NCI-H2196 treated with DMSO at 0.1 percent for 48 hours (cell line): ENCODE measurements at regions not wholly inside any gene's neighbourhood (a gene's known extent, or its start where the extent isn't known, plus 50 kb on each side); places are given as distances from the start of the nearest gene placed in this dataset.

Experiments used
- DNase-seq: peaks from one replicate; lab custom pipeline; 2025; ENCODE audit not compliant: unreplicated experiment; lab: John Stamatoyannopoulos, UW

DNA sequence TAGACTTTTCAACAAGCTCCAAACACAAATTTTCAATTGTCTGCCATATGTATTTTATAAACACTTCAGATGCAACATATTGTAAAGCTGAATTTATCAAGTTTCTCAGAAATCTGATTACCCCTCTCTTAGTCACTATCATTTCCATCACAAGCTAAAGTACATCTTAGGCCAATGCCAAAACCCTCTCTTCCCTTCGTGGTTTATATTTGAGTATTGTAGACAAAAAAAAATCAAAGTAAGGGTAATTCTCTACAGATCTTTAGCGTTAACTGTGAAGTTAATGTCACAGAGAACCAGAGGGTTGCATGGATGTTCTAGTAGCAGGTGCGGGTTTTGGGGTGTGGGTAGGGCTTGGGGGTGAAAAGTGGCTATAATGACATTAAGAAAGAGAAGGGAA is 387.7 kb upstream of the PTGER4 start:
- DNase-seq: no peak

DNA sequence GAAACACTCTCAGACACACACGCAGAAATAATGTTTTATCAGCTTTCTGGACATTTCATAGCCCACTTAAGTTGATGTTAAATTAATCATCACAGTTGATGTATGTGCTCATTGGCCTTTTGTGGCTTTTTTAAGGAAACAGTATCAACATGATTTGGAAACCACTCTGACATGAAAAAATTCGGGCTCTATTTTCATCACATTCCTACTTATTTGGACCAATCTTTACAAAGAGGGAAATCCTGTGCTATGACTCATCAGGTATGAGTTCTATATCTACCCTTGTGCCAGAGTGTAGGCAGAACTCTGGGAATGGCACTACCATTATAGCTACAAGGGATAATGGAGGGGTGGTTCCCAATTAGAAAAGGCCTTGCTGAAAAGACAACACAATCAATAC is 388.4 kb upstream of the PTGER4 start:
- no peak for DNase-seq

DNA sequence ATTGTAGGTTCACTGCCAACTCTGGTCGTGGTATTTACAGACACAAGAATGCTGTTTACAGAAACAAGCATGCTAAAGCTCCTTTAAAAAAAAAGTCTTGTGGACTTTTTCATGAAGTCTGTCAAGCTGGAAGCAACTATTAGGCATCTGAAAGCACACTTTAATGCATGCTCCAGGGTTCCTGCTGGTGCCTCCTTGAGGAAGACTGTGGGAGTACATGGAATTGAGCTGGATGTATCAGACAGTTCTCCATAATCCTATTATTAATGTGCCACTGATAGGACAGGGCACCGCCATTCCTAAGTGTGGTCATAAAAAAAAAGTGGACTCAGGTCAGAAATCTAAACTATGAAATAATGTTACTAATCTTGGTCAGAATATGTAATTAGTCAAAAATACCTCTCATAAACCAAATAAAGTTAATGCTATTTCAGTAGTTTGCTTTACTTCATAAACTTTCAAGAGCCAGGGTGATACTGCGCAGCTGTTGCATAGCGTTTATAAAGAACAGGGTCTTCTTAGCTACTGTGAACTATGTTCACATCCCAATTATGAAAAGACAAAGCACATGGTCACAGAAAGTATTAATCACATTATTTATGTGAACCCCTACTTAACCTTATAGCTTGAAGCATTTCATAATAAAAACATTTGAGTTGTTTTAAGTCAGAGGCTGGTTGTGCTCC is 390.8 kb upstream of the PTGER4 start:
- no peak for DNase-seq

DNA sequence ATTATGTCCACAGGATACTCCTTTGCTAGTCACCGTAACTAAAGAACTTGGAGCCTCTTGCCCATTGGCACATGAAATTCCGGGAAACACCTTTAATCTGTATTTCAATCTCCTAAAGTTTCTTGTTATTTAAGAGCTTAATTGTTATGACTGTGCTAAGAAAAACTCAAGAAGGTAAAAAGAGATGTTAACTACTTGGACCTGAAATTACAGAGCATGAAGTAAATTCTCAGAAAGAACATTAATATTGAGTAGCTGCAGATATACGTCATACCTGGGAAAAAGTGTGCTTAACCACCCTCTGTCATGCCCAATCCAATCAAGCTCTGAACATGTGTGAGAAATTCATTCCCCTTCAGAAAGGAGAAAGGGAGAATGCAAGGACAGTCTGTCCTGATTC is 394.9 kb upstream of the PTGER4 start:
- DNase-seq: no peak

DNA sequence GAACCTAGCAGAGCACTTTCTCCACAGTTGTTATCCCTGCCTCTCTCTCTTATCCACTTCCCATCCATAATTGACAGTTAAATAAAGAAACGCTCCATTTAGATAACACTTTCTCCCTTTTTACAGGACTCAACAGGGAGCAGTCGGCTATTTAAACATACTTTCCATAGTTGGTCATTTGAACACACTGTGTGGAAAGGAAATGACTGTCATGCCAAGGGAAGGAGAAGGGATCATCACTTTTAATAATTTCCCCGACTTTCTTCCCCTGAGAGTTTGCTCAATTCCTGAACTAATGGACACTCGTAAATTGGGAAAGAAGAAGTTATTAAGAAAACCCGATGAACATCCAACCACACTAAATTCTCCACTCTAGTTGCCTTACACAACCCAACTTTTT is 400.8 kb upstream of the PTGER4 start:
- DNase-seq: no peak

DNA sequence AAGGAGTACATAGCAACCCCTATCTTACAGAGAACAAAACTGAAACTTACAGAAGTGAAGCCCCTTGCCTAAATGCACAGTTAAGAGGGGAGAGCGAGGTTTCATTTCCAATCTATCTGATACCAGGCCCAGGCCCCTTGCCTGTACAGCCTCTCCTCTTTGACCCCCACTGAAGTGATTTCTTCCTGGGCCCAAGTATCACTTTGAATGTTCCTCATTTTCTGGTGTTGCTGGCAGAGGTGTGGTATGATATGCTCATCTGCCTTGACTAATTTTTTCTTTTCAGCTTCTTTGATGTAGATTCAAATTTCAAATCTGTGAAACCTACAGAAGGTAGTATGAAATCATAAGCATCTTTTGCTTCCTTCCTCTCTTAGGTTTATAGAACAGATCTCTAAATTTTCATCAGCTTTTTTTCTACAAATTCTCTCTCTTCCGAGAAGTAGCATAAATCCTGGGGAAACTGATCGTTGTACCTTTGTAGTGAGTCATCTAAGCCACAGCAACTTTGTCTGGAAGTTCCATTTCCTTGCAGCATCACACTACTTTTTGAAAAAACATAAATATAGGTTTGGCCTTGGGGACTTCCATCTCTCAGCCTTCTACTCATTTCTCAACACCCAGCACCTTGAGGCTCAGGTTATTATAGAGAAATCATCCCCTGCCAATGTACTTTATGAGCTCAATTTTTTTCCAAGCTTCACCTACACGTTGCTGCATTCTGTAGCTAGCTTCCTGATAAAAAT is 402.4 kb upstream of the PTGER4 start:
- DNase-seq: no peak

DNA sequence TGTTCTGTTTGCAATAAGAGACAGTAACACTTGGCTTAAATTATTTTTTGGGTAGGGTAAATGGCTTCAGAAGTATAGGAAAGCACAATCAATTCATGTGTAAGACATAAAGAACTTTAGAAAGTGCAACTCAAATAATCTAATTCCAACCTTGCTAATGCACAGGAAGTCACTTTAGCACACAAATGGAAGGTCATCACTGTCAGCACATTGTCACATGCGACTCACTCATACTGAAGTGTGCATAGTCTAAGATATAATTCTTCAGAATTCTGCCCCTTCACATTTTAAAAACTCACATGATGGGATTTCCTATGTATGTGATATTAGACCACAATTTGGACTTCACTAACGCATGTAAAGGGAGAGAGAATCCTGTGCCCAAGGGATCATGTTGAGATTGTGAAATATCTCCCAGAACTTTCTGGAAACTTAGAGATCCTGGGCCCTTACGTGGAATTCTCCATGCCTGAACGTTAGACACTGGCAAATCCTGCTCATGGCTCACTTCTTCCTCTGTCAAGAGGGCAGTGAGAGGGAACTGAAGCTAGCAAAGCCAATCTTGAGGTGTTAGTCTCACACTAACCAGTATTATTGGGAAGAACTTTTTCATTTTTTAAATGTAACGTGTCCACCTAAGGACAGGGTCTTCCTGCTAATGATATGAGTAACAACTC is 403.2 kb upstream of the PTGER4 start:
- DNase-seq: no peak

DNA sequence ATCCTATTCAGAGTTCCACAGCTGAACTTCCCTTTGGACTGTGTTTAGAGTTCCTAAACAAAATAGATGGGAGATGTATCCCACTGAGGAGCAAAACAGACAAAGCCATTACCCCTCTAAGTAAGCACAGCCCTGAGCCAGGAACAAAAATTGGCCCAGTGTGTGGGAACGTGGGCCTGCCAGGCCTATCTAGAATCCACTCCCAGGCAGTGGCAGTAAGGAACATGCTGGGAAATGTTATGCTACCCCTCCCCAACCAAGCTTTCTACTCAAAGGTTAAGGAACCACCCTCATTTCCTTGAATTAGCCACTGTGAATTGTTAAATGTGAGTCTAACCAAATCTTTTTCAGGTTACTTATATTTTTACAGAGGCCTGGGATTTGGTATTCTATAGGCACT is 405.1 kb upstream of the PTGER4 start:
- DNase-seq: no peak

DNA sequence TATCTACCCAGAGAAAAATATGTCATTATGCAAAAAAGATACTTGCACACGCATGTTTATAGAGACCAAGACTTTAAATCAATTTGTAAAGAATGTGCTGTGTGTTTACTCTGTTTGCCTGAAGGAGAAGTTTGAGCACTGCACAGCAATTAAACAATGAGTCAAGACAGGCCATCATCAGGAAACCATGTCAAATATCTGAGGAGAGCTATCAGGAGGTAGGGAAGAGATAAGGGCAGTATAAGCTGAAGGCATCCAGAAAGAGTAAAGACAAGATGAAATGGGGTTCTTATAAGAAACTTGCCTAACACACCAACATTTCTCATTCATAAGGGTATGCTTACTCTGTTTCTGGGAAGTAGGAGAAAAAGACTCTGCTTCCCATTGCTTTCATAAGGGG is 405.8 kb upstream of the PTGER4 start:
- no peak for DNase-seq

DNA sequence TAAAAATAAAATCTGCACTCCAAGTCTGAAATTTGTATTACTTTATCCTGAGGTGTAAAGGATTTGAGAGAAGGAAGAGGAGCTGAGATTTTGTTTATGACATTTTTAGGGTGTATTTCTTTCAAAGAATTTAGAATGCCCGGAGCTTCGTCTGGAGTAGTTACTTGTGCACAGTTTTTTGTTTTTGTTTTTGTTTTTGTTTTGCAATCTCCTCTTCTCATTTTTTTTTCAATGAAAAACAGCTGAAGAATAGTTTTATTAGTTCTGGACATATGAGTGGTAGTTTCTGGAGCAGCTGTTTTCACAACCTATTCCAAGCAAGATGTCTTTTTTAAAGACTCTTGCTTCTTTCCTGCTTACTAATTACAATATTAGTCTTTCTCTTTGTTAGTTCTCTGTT is 408.2 kb upstream of the PTGER4 start:
- DNase-seq: no peak

DNA sequence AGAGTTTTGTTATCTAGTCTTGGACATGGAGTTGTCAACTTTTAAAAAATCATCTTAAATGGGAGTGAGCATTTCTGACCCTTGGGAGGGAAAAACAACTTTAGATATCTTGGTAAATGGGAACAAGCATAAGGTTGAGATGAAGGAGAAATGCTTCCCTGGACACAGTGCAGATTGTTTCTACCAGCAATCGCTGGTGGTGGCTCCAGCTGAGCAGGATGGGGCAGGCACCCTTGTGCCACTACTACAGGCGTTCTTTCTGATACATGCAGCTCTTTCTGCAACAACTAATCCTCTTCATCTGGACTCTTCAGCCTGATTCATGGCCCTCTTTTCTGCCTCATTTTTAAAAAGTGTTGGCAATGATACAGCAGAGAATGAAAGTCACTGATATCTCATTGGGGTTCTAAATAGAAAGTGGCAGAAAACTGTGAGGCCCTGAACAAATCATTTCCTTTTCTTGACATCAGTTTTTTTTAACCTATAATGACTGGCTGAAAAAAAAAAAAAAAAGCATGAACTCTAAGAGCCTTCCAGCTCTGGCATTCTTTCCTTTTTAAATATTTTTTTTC is 409.4 kb upstream of the PTGER4 start:
- DNase-seq: no peak

DNA sequence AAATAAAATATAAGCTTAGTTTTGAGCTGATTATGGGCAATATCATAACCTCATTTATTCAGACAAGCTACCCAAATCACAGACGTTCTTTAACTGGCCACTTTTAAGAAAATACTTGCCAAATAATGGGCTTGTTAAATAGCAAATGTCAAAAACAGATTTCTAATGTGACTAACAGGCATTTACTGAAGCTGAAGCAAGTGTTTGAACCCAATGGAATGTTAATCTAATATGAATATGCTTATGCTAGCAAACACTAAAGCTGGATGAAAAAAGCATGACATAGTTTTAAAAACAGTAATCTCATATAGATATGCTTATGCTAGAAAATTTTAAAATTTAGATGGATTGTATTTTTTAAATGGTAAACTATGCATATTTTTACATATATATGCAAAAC is 411.6 kb upstream of the PTGER4 start:
- no peak for DNase-seq

DNA sequence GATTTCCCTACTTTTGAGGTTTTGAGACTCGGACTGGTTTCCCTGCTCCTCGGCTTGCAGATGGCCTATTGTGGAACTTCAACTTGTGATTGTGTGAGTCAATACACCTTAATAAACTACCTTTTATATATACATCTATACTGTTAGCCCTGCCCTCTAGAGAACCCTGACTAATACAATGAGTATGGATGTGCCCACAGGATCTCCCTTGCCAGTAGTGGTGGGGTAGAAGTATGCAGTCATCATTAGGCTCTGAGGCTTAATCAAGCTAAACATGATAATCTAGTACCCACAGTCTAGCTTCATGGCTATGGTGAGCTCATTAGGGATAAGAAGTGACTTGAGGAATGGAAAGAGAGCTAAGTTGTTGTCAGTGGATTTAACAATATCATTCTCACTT is 412.8 kb upstream of the PTGER4 start:
- no peak for DNase-seq

DNA sequence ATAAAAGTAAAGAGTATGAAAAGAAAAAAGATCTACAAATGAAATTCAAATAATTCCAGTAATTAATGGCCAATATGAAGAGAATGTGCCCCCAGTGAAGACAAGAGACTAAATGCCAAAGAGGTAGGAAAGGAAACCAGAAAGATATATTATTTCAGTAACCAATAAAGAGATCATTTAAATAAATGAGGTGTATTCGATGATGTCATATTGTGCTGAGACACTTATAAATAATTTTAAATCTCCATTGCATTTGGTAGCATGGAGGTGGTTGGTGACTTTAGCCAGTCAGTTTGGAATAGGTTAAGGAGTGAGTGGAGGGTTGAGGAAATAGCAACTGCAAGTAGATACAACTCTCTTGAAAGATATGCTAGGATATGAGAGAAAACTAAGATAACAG is 417.7 kb upstream of the PTGER4 start:
- DNase-seq: no peak

DNA sequence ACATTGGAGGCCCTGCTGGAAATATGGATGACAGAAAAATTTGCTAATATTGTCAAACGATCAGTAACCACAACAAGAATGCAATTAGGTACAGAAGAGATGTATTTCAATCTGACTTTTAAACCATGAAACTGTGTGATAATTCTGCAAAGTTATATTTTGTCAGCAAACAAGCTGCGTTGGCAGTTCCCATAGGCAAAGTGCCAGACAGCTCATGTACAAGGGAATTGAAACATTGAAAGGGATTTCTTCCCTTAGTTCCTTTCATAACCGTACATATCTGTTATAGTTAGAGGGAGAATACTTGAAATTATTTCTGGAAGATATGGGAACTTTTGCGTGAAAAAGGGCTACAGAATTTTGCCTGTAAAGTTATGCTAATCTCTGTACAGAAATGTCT is 419.4 kb upstream of the PTGER4 start:
- no peak for DNase-seq

DNA sequence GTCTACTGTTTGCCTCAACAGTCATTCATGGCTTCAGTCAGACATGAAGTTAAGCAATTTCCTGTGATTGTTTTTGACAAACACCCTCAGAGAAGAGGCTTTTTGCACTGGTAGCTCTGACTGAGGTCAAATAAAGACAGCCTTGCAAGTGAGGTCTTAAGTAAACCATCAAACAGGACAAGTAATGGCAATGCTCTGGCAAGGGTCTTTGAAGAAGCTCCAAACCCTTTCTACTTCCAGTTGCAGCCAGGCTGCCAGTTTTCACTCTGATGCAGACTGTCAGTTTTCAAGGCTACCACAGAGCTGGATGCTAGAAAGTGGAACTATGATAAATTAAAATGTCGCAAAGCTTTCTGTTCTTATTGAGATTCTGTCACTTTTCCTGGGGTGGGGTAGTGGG is 421.5 kb upstream of the PTGER4 start:
- no peak for DNase-seq

DNA sequence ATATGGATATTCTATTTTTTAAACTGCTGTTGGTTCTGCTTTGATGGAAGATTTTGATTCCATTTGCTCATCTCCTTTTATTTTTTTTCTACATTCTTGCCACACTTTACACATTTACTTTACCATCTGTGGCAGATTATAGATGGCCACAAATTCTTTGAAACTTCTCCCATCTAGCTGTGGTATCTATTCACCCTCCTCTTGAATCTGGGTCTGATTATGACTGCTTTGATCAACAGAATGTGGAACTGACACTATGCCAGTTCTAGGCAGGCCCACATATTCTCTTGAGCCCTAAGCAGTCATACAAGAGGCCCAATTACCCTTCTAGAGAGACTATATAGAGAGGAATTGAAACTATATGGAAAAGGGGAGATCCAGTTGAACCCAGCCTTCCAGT is 439.0 kb upstream of the PTGER4 start:
- no peak for DNase-seq

DNA sequence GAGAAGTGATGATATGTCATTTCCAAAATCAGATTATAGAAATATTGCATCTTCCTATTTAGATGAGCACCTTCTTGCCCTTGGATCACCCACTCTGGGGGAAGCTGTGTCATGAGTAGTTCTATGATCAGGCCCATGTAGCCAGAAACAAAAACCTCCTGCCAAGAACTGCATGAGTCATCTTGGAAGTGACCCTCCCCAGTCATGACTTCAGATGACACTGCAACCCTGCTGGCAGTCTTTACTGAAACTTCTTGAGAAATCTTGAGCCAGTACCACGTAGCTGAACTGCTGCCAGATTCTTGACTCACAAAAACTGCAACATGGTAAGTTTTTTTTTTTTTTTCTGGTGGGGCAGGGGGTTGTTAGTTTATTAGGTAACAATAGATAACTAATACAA is 439.6 kb upstream of the PTGER4 start:
- DNase-seq: no peak

DNA sequence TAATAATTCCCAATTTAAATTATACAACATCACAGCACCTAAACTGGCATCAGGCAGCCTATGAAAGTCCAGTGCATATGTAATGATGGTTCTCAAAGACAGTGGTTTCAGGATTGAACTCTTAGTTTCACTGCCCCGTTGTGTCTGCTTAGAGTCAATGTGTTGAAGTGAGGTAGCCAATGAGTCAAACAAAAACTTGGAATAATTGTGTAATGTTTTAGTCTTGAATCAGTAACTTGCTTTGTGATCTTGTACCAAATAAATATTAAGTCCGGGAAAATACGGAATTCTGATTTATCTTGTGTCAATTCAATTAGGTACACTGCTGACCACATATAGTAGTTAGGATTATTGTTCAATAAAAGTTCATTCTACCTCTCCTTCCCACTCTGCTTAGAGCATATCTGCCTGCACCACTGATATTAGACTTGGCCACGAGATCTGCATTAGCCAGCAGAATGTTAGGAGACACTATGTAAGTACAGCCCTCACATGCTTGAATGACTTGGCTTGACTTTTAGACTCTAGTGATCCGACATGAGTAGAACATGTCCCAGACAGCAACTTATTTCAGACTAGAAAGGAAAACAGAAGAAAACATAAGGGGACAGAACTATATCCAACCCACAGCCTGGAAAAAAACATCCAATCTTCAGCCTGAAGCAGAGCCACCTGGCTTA is 441.5 kb upstream of the PTGER4 start:
- DNase-seq: no peak

DNA sequence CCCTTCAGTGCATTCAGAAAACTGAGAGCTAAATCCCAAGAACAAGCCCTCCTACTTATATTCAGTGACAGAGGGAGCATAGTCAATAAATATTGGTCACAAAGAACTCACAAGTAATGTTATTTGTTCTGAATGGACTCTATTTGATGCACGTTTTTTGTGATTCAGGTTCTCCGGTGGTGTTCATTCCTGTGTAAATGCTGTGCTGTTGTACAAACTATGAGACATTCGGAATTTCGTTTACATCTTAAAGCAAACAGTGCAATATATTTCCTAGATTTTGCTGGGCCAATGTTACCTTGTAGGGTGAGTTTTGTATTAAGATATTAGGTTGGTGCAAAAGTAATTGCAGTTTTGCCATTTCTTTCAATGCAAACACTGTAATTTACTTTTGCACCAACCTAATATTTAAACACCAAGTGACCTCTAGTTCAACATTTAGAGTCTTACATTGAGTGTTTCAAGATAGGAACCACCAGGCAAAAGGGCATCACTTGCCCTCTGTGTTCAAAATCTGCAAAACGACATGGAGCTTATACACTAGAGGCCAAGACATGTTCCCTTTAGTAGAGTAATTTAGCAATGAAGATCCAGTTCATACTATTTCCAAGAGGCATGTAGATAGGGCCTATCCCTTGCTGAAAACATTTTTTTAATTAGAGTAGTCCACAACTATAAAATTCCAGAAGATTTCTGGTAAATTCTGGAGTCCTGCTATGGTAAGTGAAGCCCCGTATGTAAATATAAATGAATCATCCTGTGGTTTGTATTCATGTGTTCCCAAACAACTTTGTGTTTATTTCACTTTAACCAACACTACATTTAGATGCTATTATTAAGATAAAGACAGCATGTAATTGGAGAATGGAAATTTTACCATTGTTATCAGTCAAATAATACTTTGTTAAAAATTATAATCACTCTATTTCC is 444.0 kb upstream of the PTGER4 start:
- DNase-seq: no peak
